ENCODE measurements at regions not wholly inside any gene's neighbourhood (a gene's known extent, or its start where the extent isn't known, plus 50 kb on each side); places are given as distances from the start of the nearest gene placed in this dataset.

DNA sequence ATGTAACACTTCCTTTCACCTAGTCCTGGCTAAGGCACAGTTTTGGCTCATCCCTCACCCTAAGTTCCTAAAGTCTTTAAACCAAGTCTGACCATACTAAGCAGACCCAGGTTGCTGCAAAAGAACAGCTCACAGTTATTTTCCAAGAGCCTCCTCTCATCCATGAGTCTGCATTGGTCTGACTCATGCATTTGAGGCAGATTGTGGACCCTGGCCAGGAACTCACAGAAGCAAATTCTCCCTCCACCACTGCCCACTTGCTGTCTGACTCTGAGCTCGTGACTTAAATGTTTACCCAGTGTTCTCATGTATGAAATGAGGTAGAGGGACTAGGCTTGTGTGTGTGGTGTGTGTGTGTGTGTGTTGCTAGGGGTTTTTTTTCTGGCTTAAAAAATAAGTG lies 1272.8 kb downstream of the TYW1 start:
- TF ChIP-seq, protein P1, sequence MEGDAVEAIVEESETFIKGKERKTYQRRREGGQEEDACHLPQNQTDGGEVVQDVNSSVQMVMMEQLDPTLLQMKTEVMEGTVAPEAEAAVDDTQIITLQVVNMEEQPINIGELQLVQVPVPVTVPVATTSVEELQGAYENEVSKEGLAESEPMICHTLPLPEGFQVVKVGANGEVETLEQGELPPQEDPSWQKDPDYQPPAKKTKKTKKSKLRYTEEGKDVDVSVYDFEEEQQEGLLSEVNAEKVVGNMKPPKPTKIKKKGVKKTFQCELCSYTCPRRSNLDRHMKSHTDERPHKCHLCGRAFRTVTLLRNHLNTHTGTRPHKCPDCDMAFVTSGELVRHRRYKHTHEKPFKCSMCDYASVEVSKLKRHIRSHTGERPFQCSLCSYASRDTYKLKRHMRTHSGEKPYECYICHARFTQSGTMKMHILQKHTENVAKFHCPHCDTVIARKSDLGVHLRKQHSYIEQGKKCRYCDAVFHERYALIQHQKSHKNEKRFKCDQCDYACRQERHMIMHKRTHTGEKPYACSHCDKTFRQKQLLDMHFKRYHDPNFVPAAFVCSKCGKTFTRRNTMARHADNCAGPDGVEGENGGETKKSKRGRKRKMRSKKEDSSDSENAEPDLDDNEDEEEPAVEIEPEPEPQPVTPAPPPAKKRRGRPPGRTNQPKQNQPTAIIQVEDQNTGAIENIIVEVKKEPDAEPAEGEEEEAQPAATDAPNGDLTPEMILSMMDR (IDR thresholded peaks at IDR 0.05), result no peak
- no peak for TF ChIP-seq POLR2A (IDR thresholded peaks at IDR 0.05)
